HG03558 (cell line): ENCODE measurements at regions not wholly inside any gene's neighbourhood (a gene's known extent, or its start where the extent isn't known, plus 50 kb on each side); places are given as distances from the start of the nearest gene placed in this dataset.

ENCODE experiments used
- ATAC-seq: cut with Tn5 transposase; IDR thresholded peaks from one replicate; pipeline ENCODE4 v1.9.1; 2021; ENCODE audit warnings: moderate number of reproducible peaks; ENCODE audit not compliant: unreplicated experiment; ENCODE audit errors: extremely low read depth

DNA sequence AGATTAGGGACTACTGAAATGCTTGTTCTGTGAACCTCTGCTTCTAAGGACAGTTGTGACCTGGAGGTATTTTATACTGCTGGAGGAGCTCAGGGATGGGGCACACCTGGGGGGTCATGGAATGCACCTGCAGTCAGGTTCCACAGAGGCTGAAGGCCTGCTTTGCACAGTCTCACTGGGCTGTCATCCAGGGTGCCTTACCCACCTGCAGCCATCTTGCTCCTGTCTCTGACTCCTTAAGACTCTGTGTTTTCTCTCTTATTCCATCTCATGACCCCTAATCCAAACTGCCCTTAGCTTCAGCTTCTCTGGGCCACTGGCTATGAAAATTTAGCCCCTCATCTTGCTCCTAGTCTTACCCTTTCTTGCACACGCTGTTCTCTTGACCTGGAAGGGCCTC lies 127.0 kb upstream of the SNX19 start:
- no peak for ATAC-seq

- ATAC-seq: no peak
These were observed 128.6 kb upstream of the SNX19 start for GRCh38 chr11:131044851-131045250.

DNA sequence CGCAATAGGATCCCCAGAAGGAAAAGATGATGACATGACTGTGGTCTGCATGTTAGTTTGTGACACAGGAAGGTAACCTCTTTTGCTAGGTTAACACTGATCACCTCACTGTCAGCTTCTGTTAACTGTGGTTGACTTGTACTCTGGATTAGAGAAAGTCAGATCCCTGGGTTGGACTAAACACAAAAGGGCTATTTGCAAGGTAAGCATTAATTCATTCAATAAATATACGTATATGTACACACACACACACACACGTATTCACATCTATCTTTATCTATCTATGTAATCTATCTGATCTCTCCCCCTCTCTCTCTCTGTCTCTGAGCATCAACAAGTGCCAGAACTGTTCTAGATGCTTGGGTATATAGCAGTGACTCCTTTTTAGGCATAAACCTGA lies 136.1 kb upstream of the SNX19 start:
- ATAC-seq: no peak

DNA sequence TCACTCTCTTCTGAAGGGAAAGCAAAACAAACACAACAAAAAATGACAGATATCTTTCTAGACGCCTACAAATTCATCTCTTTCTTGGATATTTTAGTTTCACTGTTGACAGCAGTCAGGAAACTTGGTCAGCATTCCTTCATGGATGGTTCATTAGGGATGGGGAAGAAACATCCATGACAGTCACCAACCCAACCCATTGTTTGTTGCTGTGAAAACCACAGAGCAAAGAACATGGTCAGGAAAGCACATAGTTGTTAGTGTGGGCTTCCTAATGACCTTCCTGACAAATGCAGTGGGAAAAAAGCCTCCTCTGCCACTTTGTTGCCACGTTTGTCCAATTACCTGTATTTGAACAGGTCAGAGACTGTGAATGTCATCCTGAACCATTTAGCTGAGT lies 139.8 kb upstream of the SNX19 start:
- ATAC-seq: no peak

DNA sequence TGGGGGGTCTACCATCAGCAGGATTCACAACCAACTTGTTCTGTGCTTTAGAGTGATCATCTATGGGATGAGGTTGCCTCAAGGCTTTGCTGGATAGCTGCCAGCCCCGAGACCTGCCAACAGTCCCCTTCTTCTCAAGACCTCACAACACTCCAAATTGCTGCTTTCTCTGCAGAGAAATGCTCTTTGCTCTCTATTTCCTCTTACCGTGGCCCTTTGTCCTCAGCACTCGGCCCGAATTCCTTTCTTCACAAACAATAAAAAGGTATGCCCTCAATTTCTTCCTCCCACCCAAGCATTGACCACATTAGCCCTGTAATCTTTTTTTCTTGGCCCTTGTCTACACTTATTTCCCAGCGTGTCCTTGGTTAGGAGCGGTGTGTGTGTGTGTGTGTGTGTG lies 147.4 kb upstream of the SNX19 start:
- no peak for ATAC-seq

DNA sequence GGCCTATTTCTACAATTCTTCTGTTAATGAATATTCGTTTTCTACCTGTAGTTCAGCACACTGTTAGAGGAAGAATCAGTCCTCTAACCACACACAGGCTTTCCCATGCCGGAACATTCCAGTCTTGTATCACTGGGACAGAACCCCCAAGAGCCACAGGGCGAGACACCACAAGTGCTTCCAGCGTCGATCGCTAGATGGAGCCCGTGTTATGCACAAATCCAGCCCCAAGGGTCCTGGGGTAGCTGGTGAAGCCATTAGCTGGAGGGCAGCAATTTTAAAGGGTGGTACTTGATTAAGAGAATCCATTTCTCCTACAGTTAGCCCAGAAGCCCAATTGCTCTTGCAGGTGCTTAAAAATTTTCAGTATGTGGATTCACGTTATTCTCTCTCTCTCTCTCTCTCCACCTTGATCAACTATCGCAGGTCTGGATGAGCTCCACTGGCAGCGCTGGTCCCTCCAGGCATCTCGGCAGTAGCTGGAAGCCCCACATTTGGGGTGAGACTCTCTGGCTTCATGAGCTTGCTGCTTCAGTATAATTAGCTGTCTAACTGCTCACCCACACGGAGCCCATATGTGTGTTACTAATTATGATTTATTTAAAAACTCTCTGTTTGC lies 148.2 kb upstream of the SNX19 start:
- no peak for ATAC-seq

DNA sequence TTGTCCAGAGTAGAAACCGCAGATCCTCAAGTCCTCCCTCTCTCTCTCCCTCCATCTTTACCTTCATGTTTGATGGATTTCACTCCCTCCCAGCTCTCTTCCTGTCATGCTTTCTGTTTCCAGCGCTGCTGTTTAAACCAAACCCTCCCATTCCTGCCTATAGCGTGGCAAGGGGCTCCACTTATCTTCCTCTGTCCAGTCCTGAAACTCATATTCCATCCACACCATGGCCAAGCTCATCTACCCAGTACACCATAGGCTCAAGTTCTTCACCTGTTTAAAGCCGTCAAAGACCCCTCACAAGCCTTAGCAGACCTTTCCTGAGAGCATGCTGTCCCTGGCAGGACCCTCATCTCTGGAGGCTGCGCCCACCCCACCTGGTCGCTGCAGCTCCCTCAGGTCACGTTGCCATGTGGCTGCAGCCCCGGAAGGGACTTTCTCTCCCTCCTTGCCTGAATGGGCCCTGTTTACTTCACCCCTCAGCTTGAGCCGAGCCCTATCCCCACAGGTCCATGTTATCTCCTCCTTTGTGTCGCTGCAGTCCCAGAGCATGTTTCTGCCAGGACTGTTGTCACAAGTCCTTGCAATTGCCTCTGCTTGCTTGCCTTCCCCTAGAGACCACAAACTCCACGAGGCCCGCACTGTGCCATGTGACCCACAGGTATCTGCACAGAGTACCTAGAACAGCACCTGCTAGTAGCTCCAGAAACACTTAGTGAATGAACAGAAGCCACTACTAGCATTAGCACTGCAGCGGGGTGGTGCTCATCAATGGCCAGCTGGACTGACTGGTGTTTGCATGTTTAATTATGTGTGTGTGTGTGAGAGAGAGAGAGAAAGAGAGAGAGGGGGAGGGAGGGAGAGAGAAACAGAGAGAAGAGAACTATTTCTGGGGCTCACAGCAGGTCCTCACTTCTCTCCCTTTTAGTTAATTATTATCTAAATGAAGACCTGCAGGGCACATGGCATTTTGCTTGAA lies 149.4 kb upstream of the SNX19 start:
- ATAC-seq: no peak

DNA sequence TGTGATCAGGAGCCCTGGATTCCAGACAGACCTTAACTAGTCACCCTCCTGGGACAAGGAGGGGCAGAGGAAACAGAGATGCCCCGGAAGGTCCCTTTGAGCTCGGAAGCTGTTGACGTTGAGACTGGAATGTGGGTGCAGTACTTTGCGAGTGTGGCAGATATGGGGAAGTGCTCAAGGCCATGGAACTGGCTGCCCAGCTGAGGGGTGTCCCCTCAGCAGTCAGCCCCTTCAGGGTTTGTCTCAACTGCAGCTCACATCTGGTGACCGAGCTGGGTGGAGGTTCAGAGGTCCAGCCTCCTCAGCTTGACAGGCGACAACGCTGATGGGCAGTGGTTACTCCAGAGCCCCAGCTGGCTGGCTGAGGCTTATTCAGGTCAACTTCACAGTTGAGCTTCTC lies 150.3 kb upstream of the SNX19 start:
- no peak for ATAC-seq

DNA sequence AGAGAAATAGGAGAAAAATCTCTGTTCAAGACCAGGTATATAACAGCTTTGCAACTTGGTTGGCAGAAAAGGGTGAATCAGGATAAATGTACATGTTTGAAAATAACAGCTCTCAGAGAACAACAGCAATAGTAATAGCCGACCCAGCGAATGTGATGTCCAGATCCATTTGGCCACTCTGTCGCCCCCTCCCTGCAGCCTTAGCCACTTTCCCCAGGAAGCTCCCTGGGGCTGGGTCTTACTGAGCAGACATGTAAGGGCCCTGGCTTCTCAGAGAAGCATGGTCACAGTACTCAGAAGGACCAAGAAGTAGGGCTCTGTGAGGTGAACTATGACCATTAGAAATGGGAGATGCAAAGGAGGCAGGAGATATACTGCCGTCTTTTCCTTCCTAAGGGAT lies 154.1 kb upstream of the SNX19 start:
- no peak for ATAC-seq

DNA sequence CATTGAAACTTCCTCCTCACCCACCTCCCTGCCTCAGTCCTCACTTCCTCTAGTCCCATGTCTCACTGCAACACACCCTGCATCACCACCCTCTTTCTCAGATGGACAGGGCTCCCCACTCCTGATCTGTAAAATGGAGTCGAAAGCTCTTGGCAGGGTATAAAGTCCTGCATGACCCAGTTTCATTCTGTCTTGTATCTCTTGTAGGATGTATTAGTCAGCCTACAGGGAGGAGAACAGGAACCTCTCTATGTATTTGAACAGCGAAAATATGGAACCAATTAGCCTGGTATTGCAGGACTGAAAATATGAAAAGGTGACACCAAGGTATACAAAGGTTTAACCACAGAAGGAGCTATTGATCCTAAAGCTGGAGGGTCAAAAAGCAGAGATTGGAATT lies 156.9 kb upstream of the SNX19 start:
- no peak for ATAC-seq

- ATAC-seq: no peak
These were observed 158.3 kb upstream of the SNX19 start for GRCh38 chr11:131074573-131074972.

DNA sequence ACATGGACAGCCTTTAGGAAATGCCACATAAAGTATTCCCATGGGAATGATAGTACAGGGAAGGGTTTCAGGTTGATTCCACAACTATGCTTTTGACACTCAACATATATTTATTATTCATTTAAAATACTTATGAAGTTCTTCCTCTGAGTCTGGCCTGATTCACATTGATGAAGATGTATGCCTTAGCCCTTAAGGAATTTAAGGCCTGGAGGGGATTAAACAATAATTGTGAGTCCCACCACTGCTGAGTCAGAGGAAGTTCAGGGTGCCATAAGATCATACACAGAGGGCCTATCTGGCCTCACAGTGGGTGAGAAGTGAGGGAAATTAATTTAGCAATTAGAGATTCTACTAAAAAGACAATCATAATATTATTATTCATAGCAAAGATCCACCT lies 161.1 kb upstream of the SNX19 start:
- ATAC-seq: no peak

DNA sequence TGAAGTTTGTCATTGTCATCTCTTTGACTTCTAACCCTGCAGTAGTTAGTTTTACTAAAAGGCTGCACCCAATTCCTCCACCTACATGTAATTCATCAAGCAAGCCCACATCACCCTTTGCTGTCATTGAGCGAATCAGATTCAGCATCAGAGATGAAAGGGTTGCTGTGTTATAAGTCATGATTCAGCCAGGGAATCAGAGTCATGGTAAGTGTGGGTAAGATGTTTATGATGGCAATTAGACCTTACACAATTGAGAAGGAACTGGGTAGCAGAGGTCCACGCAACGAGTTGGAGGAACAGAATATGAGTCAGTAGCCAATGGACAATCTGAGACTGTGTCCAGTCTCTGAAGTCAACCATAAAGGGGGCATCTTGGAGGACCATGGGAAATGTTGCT lies 162.8 kb upstream of the SNX19 start:
- no peak for ATAC-seq

DNA sequence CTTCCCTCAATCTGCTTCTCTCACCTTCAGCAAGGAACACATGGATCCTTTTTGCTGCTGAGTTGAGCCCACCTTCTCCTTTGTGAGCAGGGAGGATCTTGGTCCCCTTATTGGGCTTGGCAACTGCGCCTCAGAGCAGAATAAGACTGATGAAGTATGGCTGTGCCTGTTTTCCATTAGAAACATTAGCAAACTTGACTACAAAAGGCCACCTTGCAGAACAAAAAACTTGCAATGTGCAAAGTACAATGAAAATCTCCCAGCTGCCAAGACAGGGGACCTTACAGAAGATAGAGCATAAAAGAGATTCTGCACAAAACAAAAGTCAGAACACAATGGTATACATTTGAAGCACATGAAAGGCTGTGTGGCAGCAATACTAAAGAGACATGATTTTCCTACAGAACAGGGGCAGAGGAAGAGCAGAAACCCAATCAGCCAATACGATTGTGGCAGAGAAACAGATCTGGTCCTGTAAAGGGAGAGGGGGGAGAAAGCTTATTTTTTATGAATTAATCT lies 173.5 kb upstream of the SNX19 start:
- ATAC-seq: no peak

- no peak for ATAC-seq
These were observed 176.2 kb upstream of the SNX19 start for GRCh38 chr11:131092469-131092868.

DNA sequence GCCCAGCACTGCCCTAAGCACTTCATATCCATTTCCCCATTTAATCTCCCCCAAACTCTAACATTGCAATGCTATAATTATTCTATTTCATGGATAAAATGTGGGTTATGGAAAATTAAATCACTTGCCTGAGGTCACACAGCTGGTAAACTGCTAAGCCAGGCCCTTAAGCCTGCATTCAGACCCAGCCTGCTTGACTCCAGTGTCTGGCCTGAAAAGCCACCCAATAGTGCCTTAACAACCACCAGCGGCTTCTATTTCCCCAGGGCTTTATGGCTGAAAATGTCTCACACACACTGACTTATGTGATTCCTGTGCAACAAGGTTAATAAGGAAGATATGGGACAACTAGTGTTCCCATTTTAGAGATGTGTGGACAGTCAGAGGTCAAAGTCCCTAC lies 178.5 kb upstream of the SNX19 start:
- ATAC-seq: no peak

DNA sequence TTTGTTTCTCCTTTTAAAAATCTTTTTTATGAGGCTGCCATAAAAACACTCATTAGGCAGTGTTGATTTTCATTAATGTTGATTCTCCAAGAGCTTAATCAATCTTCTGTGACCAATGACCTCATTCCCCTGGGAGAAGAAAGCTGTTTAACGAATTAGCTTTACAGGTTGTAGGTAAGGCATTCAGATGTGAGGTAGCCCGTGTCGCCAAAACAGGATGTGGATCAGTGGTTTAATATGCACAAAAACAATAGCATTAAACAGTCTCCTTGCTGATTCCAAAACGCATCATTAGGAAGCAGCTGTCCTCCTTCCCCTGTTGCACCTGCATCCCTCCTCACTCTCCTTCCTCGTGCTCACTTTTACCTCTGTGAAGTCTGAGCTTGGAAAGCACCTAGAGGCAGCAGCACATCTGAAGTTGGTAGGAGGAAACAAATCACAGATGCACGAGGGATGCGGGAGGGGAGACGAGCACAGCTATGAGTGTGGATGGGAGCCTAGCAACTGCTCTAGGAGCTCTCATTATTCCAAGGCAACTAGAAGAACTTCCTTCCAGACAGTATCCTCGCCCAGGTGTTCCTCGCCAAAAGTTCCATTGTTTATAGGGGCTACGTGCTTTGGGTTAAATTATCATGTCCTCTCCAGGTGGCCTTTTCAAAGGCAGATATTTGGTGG lies 179.4 kb upstream of the SNX19 start:
- ATAC-seq: no peak

GRCh38 chr11:131099013-131099412 lies 182.7 kb upstream of the SNX19 start:
- no peak for ATAC-seq

DNA sequence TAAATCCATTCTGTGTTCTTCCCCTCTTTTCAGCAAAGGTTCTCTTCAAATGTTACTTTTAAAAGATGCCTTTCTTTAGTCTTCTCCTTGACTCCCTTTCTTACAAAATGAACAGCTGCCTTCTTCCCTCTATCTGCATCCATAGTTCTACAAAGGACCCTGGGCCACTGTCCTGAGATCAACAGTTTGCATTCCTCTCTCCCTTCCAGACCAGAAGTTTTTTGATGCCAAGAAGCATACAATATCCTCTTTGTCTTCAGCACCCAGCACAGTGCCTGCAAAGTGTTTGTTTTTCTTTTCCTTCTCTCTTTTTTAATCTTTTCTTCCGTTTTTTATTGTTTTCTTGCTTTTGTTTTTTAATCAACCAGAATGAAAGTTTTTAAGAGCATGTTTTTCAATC lies 183.5 kb upstream of the SNX19 start:
- no peak for ATAC-seq

- no peak for ATAC-seq
These were observed 192.5 kb upstream of the SNX19 start for GRCh38 chr11:131108760-131109159.

- no peak for ATAC-seq
These were observed 193.0 kb upstream of the SNX19 start for GRCh38 chr11:131109257-131109656.
